ENCODE measurements at regions not wholly inside any gene's neighbourhood (a gene's known extent, or its start where the extent isn't known, plus 50 kb on each side); places are given as distances from the start of the nearest gene placed in this dataset.

GRCh38 chr7:22622116-22622785 lies 104.7 kb upstream of the IL6 start:
- DNase-seq = no peak

GRCh38 chr7:22618528-22618927 lies 108.5 kb upstream of the IL6 start:
- no peak for DNase-seq

- DNase-seq = no peak
Observed at GRCh38 chr7:22617166-22617565, 109.8 kb upstream of the IL6 start.

GRCh38 chr7:22613496-22613895 lies 113.5 kb upstream of the IL6 start:
- DNase-seq = no peak

DNA sequence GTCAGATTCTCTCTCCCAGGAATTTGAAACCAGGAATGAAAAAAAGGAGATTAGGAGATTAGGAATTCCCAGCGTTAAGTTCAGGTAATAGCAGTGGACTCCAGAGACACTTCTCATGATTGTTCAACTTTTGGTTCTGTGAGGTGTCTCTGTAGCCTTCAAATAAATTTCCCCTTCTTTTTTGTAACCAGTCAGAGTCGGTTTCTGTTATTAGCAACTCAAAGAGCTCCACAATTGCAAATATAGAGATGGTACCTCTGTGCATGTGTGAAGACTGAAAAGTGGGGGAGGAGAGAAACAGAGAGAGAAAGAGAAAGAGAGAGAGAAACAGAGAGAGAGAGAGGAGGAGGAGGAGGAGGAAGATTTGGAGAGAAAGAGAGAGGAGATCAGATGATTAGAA lies 112.8 kb upstream of the STEAP1B start:
- no peak for DNase-seq

DNA sequence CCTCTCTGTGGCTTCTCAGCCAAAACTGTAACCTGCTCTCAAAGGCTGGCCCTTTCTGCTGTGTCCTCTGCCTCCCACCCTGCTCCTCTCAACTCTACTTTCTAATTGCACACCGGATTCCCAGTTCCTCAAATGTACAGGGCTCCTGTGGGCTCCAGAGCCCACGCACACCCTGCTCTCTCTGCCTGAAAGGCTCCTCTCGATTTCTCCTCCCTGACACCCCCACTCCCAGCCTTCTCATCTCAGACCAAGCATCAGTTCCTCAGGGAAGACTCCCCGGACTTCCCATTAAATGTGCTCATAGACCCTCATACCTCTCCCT lies 111.7 kb upstream of the STEAP1B start:
- no peak for DNase-seq

DNA sequence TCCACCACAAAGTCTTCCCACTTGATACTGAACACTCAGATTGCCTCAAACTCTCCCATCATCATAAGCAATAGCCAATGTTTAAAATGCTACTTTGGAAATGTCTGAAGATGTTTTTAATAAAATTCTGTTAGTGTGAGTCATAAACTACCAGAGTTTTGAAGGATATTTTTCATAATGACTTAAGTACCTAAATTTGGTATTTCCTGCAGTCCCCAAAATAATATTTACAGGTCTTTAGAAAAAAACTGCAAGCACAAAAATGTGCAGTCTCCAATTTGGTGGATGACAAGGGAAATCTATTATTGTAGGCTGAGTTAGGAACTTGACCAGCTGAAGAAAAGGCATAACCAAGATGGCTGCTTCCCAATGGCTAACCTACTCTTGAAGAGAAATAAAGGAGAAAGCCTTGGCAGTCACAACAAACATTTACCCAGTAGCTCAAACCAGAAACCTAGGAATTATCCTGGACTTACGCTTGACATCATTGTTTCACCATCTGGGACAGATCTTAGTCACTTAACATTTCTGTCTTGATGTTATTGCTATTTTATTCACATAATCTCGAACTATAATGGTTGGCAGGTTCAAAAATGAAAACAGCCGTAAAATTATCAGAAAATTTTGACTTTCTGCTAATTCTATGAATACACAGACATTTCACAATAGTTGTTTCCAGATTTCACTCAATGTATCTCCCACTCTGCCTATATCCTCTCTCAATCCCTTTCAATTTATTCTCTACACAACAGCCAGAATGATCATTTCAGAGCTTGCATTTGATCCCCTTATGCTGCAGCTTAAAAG lies 111.2 kb upstream of the STEAP1B start:
- no peak for DNase-seq

DNA sequence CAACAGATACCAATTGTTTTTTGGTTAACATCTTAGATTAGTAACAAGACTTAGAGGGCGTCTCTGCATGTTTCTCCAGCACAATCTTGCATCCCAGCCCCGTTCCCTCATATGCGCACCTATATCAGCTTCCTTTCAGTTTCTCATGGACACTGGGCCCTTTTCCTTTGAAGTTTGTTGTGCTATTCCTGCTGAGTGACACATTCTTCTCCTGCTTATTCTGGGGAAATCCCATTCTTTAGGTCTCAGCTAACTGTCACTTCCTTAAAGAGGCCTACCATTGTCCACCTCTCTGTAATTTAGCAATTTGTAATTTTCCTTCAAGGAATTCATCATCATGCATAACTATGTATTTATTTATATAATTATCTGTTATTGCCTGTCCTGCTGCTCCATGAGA lies 110.3 kb upstream of the STEAP1B start:
- no peak for DNase-seq

- no peak for DNase-seq
Observed at GRCh38 chr7:22607180-22607579, 107.2 kb upstream of the STEAP1B start.

- no peak for DNase-seq
Observed at GRCh38 chr7:22604246-22604645, 104.3 kb upstream of the STEAP1B start.

- no peak for DNase-seq
Observed at GRCh38 chr7:22601812-22602565, 102.0 kb upstream of the STEAP1B start.

- no peak for DNase-seq
Observed at GRCh38 chr7:22601408-22601807, 101.4 kb upstream of the STEAP1B start.

GRCh38 chr7:22601003-22601402 lies 101.0 kb upstream of the STEAP1B start:
- no peak for DNase-seq

DNA sequence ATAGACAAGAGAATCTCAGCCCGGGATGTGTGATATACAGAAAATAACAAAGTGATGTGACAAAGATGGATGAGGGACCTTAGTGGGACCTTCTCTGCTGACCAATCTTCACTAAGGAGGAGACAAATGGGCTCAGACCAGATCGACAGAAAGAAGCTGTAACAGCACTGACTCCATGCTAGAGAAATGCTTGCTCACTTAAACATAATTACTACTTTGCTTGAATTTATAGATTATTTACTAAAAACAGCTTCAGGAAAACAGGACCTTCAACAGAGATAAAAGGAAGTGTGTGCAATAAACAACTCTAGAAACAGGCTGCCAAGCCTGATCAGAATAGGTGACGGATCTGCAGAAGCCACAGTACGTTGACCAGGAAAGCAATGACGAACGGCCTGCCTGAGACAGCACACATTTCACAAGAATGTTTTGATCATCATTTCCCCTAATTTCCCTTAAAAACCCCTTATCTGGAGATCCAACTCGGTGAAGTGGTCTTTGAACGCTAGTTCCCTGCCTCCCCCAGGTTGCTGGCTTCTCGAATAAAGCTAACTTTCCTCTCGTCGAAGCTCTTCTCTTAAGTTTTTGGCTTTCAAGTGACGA lies 98.4 kb upstream of the STEAP1B start:
- DNase-seq = no peak

- DNase-seq = no peak
Observed at GRCh38 chr7:22597844-22598243, 97.9 kb upstream of the STEAP1B start.

- no peak for DNase-seq
Observed at GRCh38 chr7:22596763-22597400, 96.9 kb upstream of the STEAP1B start.

DNA sequence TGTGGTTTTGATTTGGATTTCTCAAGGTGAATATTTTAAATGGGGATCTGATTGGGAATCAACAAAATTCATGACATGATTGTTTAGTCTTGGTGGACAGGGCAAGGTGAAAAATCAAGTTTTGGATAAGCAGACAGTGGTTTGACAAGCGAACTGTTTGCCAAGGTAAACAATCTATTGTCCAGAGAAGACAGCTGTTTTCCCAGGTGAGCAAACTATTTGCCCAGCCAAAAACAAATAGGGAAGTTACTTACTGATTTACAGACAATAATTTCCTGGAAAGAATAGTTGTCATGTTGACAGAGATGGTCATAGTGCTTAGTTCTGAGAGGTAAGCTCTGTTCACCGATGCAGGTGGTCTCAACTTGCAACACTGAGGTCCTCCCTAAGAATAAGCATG lies 94.0 kb upstream of the STEAP1B start:
- peak; percentile 70 for DNase-seq

DNA sequence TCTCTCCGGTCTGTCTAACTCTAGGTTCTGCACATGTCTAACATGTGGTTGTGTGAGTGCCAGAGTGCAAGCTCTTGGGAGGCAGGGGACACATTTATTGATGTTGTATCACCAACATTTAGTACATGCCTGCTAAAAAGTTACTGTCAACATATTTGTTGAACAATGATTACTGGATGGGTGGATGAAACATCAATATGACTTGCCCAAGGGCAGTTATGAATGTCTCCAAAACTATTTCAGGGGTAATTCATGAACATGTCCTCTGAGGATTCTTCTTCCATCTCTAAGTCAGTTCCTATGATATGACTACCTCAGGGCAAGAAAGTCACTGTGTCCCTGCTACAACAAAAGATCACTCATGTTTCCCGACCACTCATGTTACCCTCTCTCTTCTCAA lies 91.3 kb upstream of the STEAP1B start:
- no peak for DNase-seq

DNA sequence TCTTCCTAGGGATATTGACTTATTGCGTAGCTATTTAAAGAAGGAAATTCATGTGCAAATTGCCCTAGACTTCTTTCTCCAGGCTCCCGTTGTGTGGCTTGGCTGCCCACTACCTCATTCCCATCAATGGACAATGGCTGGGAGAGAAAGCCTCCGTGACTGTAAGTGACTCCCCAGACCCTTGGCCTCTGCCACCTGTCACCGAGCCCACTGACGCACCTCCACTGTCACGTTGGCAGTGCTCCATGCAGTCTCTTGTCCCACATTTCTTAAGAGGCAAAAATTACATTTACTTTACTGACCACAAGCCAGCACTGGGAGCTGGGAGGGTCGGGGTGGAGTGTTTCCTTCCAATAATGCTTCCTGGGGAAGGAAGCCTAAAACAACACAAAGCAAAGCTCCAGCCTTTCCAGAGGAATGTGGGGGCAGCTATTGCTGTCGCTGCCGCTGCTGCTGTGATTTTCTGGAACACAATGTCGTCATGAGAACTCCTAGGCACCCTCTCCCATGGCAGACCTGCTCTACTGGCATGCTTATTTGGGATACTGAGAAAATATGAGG lies 89.7 kb upstream of the STEAP1B start:
- DNase-seq = no peak

DNA sequence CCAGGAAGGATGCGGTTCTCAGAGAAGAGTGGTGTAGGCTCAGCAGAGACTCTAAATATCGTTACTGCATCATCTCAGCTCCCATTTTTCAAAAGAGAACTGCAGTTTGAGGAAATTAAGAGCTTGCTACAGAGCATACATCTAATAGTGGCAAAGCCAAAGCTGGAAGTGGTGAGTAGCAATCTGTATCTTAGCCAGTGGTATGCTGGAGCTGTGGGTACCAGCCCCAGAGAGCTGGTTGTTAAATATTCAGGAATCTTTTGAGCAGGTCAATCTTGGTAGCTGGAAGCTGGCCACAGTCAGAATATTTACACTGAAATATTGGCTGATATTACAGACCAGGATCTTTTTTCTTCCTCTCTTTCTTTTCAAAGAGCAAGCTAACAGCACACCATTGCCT lies 88.4 kb upstream of the STEAP1B start:
- DNase-seq = no peak

- DNase-seq = no peak
Observed at GRCh38 chr7:22587322-22587721, 87.3 kb upstream of the STEAP1B start.

DNA sequence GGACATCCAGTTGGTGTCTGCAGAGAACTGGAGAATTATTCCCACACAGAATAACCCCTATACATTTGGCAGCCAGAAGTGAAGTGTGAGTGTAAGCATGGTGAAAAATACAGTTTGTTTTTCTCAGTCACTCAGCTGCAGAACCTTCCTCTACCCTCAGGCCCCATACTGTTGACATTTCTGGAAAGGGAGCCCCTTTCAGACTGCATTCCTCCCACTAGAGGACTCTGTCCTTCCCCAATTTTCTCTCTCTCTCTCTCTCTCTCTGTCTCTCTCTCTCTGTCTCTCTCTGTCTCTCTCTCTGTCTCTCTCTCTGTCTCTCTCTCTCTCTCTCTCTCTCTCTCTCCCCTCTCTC lies 86.8 kb upstream of the STEAP1B start:
- DNase-seq = no peak
